ENCODE measurements at regions not wholly inside any gene's neighbourhood (a gene's known extent, or its start where the extent isn't known, plus 50 kb on each side); places are given as distances from the start of the nearest gene placed in this dataset.

DNA sequence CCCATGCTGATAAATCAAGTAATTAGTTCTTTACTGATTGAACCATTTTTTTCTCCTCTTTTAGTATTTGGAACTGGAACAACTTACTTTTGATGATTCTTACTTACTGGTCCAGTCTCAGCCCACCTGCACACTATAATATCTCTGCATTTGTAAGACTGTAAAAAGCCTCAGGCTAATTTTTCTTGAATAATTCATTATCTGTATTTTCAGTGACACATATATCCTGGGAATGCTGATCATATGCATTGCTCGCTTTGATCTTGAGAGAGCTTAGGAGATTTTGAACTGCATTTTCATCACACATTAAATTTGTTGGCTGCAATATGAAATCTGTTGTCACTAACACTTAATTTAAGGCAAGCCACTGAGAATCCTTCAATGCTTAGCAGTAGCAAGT lies 760.6 kb downstream of the EDEM1 start:
- no peaks in the 10 kb centered on the region for H3K9me3 ChIP-seq
- H3K4me1 ChIP-seq, result no peaks in the 10 kb centered on the region
- intact Hi-C loops (cut with DNase I), result no loop called here
- no peak overlapping the region for H3K4me3 ChIP-seq
- DNase-seq, result no peak
- ATAC-seq, result no peak
- no peak for TF ChIP-seq CTCF (IDR thresholded peaks at IDR 0.05)
- no peak for TF ChIP-seq POLR2A (IDR thresholded peaks at IDR 0.05)
- H3K36me3 ChIP-seq, result no peaks in the 10 kb centered on the region
- H3K27ac ChIP-seq, result no peak overlapping the region
- WGBS, 4 donors, result 80 to 93% (median 86%) methylated on average over 1 of the region's 1 CpG
- H3K27me3 ChIP-seq, result no peaks in the 10 kb centered on the region

- Histone ChIP-seq H3K4me3 (no peak overlapping the region), H3K36me3 (no peaks in the 10 kb centered on the region), H3K4me1 (no peaks in the 10 kb centered on the region), H3K27ac (no peak overlapping the region), H3K9me3 (peaks cover 0 to 6% (median 0%) of the 10 kb centered on the region in 12 donors), H3K27me3 (no peaks in the 10 kb centered on the region)
- WGBS, 4 donors, result 76 to 85% (median 78%) methylated on average over 3 of the region's 3 CpGs
- intact Hi-C loops (cut with DNase I), result no loop called here
- TF ChIP-seq CTCF (IDR thresholded peaks at IDR 0.05) (no peak), POLR2A (IDR thresholded peaks at IDR 0.05) (no peak)
- ATAC-seq (no peak), DNase-seq (no peak)
Observed at GRCh38 chr3:5951026-5951425, 763.5 kb downstream of the EDEM1 start.

DNA sequence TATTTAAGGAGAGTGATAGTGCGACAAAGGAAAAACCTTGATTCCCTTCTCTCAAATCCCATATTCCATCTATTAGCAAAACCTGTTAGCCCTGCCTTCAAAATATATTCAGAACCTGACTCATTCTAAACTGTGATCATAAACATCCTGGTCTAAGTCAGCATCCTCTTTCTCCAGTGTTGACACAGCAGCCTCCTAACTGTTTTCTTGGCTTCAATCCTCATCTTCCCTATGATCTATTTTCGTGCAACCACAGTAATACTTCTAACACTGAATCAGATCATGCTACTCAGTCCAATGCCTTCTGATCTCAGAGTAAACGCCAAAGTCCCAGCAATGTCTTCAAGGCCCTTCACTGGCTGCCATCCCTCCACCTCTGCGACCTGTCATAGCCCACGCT lies 785.1 kb downstream of the EDEM1 start:
- ATAC-seq (no peak), DNase-seq (no peak)
- no peak overlapping the region for H3K4me3 ChIP-seq
- no peak for TF ChIP-seq POLR2A (IDR thresholded peaks at IDR 0.05)
- no peak for TF ChIP-seq CTCF (IDR thresholded peaks at IDR 0.05)
- no peak overlapping the region for H3K27ac ChIP-seq
- no peaks in the 10 kb centered on the region for H3K4me1 ChIP-seq
- 75 to 81% (median 78%) methylated on average over 5 of the region's 5 CpGs for WGBS, 4 donors
- H3K27me3 ChIP-seq, result no peaks in the 10 kb centered on the region
- intact Hi-C loops (cut with DNase I), result no loop called here
- H3K36me3 ChIP-seq, result no peaks in the 10 kb centered on the region
- H3K9me3 ChIP-seq, result no peaks in the 10 kb centered on the region

DNA sequence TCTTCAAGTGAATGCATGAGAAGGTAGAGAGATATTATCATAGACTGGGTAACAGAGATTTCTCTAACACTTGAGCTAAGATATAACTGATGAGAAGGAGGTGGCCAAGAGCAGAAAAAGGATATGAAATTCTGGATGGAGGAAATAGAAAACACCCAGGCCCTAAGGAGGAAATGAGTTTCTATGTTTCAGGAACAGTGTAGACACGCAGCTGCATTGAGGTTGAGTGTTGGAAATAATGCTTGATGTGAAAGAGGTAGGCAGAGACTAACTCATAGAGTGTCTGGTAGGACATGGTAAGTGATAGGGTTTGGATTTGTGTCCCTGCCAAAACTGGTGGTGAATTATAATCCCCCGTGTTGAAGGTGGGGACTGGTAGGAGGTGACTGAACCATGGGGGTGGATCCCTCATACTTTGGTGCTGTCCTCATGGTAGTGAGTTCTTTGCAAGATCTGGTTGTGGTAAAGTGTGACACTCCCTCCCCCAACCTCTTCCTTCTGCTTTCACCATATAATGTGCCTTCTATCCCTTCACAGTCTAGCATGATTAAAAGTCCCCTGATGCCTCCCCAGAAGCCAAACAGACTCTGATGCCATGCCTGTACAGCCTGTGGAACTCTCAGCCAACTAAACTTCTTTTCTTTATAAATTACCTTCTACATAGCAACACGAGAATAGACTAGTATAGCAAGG lies 787.3 kb downstream of the EDEM1 start:
- H3K36me3 ChIP-seq, result no peaks in the 10 kb centered on the region
- ATAC-seq (peak in 3 of 4 donors; percentile 34 to 55 (median 52)), DNase-seq (no peak)
- no peak overlapping the region for H3K4me3 ChIP-seq
- no peaks in the 10 kb centered on the region for H3K9me3 ChIP-seq
- no peaks in the 10 kb centered on the region for H3K4me1 ChIP-seq
- no peak for TF ChIP-seq POLR2A (IDR thresholded peaks at IDR 0.05)
- no peak overlapping the region for H3K27ac ChIP-seq
- 65 to 79% (median 71%) methylated on average over 3 of the region's 3 CpGs for WGBS, 4 donors
- intact Hi-C loops (cut with DNase I), result no loop called here
- no peaks in the 10 kb centered on the region for H3K27me3 ChIP-seq

- intact Hi-C loops (cut with DNase I), result no loop called here
- Histone ChIP-seq H3K9me3 (peaks cover 0 to 7% (median 0%) of the 10 kb centered on the region in 12 donors), H3K27me3 (no peaks in the 10 kb centered on the region), H3K36me3 (no peaks in the 10 kb centered on the region), H3K4me3 (no peak overlapping the region), H3K27ac (no peak overlapping the region), H3K4me1 (no peaks in the 10 kb centered on the region)
- no peak for ATAC-seq
- 84 to 88% (median 86%) methylated on average over 8 of the region's 8 CpGs for WGBS, 4 donors
- TF ChIP-seq CTCF (IDR thresholded peaks at IDR 0.05), result no peak
- TF ChIP-seq POLR2A (IDR thresholded peaks at IDR 0.05), result no peak
- no peak for DNase-seq
Observed at GRCh38 chr3:5977331-5977730, 789.8 kb downstream of the EDEM1 start.
